ENCODE measurements at regions not wholly inside any gene's neighbourhood (a gene's known extent, or its start where the extent isn't known, plus 50 kb on each side); places are given as distances from the start of the nearest gene placed in this dataset.
A peak's percentile ranks its signal among the peaks of the same experiment; 100 is the strongest.

DNA sequence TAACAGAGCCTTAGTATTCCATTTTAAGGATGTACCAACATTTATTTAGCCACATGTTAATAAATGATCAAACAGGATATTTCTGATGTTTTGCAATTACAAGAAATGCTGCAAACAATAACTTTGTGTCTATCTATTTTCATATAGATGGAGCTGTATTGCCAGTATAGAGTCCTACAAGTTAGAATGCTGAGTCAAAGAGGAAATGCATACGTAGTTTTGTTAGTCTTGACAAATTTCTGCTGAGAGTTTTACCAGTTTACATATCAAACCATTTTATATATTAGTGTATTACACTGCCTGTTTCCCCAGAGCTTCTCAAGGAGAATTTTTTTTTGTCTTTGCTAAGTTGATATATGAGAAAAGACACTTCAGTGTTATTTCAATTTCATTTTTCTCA, 541.7 kb downstream of the SLC16A7 start:
- DNase-seq (ENCODE audit: low read depth), result no peak

GRCh38 chr12:60138526-60138925, 542.7 kb downstream of the SLC16A7 start:
- DNase-seq (ENCODE audit: low read depth), result no peak

- DNase-seq (ENCODE audit: low read depth), result no peak
These were observed 548.6 kb downstream of the SLC16A7 start for GRCh38 chr12:60144395-60144794.

DNA sequence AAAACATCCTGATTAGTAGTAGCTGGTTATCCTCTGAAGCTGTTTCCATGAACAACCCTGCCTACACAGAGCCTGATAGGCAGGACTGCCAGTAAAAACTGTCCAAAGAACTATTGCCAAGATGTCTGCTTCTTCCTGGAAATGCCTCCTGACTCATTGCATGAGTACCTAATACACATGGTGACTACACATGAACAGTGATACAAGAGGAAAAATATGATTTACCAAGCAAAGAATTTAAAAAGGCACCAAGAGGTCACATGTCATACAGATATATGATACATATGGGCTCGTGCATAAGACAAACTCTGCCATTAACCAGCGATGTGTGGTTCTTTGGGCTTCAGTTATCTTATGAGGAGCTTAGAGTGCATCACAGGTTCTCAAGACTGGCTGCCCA, 552.3 kb downstream of the SLC16A7 start:
- DNase-seq (ENCODE audit: low read depth), result peak; percentile 28

DNA sequence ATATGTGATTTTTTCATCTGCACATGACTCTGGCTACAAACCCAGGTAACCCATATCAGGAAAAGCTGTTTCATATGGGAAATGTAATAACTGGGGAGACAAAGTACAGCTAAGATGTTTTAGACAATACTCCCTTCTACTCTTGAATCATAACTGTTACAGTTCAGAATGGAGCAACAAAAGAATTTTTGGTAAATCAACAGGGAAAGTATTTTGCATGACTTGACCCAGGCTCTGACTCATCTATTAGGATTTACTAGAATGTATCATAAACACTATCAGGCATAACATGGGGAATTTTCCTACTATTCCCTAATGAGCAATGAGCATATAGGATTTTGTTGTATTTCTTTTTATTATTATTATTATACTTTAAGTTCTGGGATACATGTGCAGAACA, 553.0 kb downstream of the SLC16A7 start:
- DNase-seq (ENCODE audit: low read depth), result peak; percentile 36

DNA sequence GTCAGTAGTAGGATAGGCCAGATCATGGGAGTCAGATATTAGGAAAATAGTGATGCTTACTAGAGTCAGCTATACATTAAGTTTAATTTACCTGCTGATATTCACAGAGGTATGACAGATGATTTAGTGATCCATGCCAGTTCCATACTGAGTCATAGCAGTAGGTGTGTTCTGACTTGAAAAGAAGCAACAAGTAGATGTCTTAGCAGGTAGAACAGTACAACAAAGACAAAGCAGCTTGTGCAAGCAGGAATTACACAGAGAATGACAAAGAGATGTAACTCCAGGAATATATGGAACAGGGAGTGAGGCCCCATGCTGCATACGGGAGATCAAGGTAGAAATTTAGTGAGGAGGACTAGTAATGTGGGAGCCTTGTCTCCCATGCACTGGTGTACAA, 556.9 kb downstream of the SLC16A7 start:
- DNase-seq (ENCODE audit: low read depth), result no peak

DNA sequence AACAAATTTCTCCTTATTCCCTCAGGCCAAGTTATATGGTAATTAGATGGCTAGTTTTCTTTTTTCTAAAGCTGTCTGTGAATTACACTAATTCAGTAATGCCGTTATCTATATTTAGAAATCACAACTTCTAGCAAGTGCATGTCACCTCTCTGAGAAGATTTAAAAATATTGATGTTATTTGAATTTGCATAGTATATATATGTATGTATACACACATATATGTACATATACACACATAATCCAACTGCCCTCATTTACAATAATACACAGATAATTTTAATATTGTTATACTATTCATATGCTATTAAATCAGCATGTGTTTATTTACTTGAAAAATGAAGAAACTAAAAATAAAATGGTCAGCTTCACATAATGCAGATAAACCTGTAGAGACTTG, 563.9 kb downstream of the SLC16A7 start:
- DNase-seq (ENCODE audit: low read depth), result no peak

DNA sequence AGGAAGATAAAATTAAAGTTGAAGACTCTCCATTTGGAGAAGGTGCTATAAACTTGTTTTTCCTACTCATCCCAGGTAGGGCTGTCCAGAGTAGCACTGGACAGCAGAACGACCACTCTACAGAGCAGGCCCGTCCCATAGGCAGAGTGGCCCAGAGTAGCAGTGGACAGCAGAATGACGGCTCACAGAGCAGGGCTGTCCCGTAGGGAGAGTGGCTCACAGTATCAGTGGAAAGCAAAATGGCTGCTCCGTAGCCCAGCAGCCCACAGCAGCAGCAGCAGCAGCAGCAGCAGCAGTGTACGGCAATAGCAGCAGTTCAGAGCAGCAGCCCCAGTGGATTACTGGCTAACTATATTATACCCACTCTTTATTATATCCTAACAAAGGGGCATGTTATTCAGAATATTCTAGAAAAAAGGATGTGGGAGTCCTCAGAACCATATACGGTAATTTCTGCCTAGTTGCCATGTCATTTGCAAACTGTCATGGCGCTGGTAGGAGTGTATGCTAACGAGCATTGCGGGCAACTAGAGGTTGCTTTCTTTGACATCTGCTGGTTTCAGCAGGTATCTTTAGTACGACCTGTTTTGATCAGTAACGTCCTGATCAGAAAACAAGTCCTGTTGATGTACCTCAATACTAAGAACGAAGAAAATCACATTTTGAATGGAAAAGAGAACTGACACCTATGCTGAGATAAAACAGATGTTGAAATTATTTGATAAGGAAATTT, 567.3 kb downstream of the SLC16A7 start:
- no peak for DNase-seq (ENCODE audit: low read depth)

- DNase-seq (ENCODE audit: low read depth), result no peak
These were observed 570.0 kb downstream of the SLC16A7 start for GRCh38 chr12:60165781-60166180.

- no peak for DNase-seq (ENCODE audit: low read depth)
These were observed 572.6 kb downstream of the SLC16A7 start for GRCh38 chr12:60168441-60168840.

DNA sequence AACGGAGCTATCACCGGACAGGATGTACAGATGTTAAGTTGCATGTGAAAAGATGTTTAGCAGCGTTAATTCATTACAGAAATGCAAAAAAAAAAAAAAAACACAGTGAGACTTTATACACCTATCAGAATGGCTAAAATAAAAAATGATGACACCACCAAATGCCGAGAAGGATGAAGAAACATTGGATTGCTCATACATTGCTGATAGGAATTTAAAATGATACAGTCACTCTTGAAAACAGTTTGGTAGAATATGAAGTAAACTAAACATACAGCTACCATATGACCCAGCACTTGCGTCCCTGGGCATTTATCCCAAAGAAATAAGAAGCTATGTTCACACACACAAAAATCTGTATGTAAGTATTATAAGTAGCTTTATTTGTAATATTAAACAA, 574.1 kb downstream of the SLC16A7 start:
- no peak for DNase-seq (ENCODE audit: low read depth)

- DNase-seq (ENCODE audit: low read depth), result no peak
These were observed 576.7 kb downstream of the SLC16A7 start for GRCh38 chr12:60172266-60173211.

DNA sequence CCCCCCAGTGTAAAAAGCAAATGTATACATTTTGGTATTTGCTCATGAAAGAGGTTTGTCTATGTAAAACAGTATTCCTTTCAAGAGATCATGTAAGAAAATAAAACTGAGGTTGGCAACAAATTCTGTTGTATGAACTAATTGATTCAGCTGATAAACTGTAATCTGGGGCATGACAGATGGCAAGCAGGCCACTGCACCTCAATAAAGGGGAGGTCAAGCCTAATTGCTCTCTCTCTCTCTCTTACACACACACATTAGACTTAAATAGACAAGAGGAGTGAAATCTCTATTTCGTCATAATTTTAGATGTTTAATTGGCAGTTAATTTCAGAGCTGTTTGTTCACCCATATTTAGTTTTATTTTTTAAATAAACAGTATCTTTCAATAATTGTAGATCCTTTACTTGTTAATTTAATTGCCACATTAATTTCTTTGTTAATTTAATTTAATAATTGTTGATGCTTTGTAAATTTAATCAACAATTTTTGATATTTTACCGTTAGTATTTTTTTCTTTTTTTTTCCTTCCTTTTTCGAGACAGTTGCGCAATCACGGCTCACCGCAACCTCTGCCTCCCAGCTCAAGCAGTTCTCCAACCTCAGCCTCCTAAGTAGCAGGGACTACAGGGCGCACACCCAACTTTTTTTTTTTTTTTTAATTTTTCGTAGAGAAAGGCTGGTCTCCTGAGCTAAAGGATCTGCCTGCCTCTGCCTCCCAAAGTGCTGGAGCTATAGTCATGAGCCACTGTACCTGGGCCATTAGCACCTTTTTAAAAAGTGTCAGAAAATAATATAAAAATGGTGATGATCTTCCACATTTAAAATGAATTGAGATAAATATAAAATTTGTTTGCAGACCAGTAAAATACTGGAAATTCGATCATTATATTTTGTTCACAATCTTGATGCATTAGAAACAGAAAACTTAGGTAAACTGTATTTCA, 577.7 kb downstream of the SLC16A7 start:
- no peak for DNase-seq (ENCODE audit: low read depth)

- DNase-seq (ENCODE audit: low read depth), result no peak
These were observed 578.6 kb downstream of the SLC16A7 start for GRCh38 chr12:60174476-60174875.

DNA sequence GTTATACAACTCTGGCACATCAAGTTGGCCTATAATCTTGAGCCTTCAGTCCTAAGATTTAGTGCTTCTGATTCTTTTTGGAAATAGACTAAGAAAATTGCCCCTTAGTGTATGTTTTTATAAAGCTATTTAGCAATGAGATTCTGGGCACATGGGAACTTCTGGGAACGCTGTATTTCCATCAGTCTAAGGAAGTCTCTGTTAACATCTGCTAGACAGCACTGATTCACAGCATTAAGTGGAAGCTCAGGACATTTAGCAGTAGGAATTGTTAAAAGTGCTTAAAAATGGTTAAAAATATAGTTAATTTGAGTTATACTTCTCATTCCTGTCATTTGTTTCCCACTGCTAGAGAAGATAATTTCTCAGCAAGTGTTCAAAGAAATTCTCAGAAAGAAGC, 579.1 kb downstream of the SLC16A7 start:
- DNase-seq (ENCODE audit: low read depth), result no peak

- no peak for DNase-seq (ENCODE audit: low read depth)
These were observed 581.1 kb downstream of the SLC16A7 start for GRCh38 chr12:60176891-60177290.

GRCh38 chr12:60180298-60180697, 584.5 kb downstream of the SLC16A7 start:
- DNase-seq (ENCODE audit: low read depth), result no peak

DNA sequence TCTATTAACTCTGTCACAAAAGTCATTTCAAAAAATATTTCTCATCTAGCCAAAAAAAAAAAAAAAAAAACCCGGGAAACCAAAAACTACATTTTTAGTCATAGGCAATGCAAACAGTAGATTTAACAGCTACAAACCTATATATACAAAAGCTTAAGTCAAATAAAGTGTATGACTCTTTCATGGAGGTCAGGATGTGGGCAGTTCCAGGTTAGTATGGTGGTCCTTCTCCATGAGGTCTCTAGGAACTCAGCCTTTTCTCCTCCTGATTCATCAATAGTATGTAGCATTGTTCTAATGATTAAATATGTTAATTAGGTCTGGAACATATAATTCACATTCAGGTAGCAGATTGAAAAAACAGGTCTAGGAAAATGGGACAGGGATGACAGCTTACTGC, 586.5 kb downstream of the SLC16A7 start:
- DNase-seq (ENCODE audit: low read depth), result no peak

GRCh38 chr12:60184096-60184495, 588.3 kb downstream of the SLC16A7 start:
- no peak for DNase-seq (ENCODE audit: low read depth)

GRCh38 chr12:60185060-60185459, 589.2 kb downstream of the SLC16A7 start:
- DNase-seq (ENCODE audit: low read depth), result no peak

DNA sequence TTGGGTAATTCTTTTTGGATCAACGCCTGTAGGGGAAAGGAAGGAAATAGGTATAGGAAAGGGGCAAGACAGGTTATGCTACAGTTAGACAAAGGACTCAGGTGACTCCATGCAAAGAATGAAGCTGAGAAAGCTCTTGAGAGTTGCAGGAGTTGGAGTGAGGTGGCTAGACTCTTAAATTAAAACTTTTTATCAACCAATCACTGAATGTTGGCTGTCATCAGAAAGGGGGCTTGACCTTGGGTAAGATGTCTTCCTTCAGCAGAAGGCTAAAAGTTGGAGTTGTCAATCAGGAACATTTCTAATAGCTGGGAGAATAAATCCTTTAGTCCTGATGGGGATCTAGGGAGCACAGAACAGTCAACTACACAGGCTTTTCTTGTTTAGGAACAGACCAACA, 595.4 kb downstream of the SLC16A7 start:
- DNase-seq (ENCODE audit: low read depth), result no peak

Measured in myocyte (in vitro differentiated cells).